Prostate gland (tissue), 2 donors: ENCODE measurements at regions not wholly inside any gene's neighbourhood (a gene's known extent, or its start where the extent isn't known, plus 50 kb on each side); places are given as distances from the start of the nearest gene placed in this dataset.

ENCODE experiments used
- DNase-seq: peaks from one replicate; pipeline ENCODE4 v3.0.0-alpha.2; 2019; ENCODE audit warnings: low spot score
- H3K27ac ChIP-seq, 2 donors: fragments of 200-600 bp; sonication (generic); 2 replicates each; pipeline ENCODE4 v1.5.1; 2017 to 2019
- H3K27me3 ChIP-seq: fragments of 200-600 bp; sonication (generic); replicated peaks from 2 replicates; pipeline ENCODE4 v1.5.1; 2019; ENCODE audit not compliant: insufficient read depth
- H3K36me3 ChIP-seq, 2 donors: fragments of 200-600 bp; sonication (generic); 1 replicate in 1 of 2; 2 replicates in 1 of 2; pipeline versions ENCODE4 v1.5.1 to v1.8.1; 2017 to 2019
- H3K4me1 ChIP-seq: fragments of 200-600 bp; sonication (generic); replicated peaks from 2 replicates; pipeline ENCODE4 v1.5.1; 2019
- H3K4me3 ChIP-seq, 2 donors: fragments of 200-600 bp; sonication (generic); 2 replicates each; pipeline ENCODE4 v1.5.1; 2017 to 2019
- H3K9me3 ChIP-seq: fragments of 200-600 bp; sonication (generic); 2 replicates; pipeline ENCODE4 v1.5.1; 2017
- POLR2A ChIP-seq: fragments of 450-650 bp; IDR thresholded peaks from one replicate; pipeline ENCODE4 v1.6.1; 2016; ENCODE audit warnings: antibody characterized with exemption, mild to moderate bottlenecking
- POLR2AphosphoS5 ChIP-seq: sonication (generic); formaldehyde crosslinking; IDR thresholded peaks from one replicate; pipeline ENCODE4 v1.6.1; 2017; ENCODE audit warnings: antibody characterized with exemption
- WGBS: methylation state at CpG from one replicate; pipeline ENCODE4 v1.1.5; 2018; 5-methylcytosine and 5-hydroxymethylcytosine counted together
- intact Hi-C: fragments of 100-400 bp; cut with DNase I; formaldehyde crosslinking; loops from one replicate; pipeline ENCODE4 v1.14.2; 2022
- TF ChIP-seq, protein P1 (sequence below), 4 experiments: fragments of 200-600 bp in 2 of 4; fragments of 450-650 bp in 2 of 4; sonication (generic) in 2 of 4; IDR thresholded peaks; 1 replicate in 3 of 4; 2 replicates in 1 of 4; pipeline ENCODE4 v1.5.1; 2016 to 2019; ENCODE audit warnings: antibody characterized with exemption in 4 of 4, mild to moderate bottlenecking in 2 of 4, moderate library complexity in 2 of 4

GRCh38 chr14:51165415-51165814 is 70.5 kb upstream of the TRIM9 start:
- WGBS: 84% methylated on average over 3 of the region's 3 CpGs
- Histone ChIP-seq H3K27ac (no peak overlapping the region), H3K9me3 (no peaks in the 10 kb centered on the region), H3K27me3 (no peaks in the 10 kb centered on the region), H3K4me3 (no peak overlapping the region), H3K4me1 (no peaks in the 10 kb centered on the region), H3K36me3 (no peaks in the 10 kb centered on the region)
- intact Hi-C loops: no loop called here
- no peak for DNase-seq
- TF ChIP-seq POLR2A: no peak
- TF ChIP-seq, protein P1, sequence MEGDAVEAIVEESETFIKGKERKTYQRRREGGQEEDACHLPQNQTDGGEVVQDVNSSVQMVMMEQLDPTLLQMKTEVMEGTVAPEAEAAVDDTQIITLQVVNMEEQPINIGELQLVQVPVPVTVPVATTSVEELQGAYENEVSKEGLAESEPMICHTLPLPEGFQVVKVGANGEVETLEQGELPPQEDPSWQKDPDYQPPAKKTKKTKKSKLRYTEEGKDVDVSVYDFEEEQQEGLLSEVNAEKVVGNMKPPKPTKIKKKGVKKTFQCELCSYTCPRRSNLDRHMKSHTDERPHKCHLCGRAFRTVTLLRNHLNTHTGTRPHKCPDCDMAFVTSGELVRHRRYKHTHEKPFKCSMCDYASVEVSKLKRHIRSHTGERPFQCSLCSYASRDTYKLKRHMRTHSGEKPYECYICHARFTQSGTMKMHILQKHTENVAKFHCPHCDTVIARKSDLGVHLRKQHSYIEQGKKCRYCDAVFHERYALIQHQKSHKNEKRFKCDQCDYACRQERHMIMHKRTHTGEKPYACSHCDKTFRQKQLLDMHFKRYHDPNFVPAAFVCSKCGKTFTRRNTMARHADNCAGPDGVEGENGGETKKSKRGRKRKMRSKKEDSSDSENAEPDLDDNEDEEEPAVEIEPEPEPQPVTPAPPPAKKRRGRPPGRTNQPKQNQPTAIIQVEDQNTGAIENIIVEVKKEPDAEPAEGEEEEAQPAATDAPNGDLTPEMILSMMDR (IDR thresholded peaks at IDR 0.05): no peak
- no peak for TF ChIP-seq POLR2AphosphoS5

GRCh38 chr14:51167587-51168214 is 72.3 kb upstream of the TMX1 start:
- TF ChIP-seq, protein P1 (IDR thresholded peaks at IDR 0.05): no peak
- no peaks in the 10 kb centered on the region for H3K27me3 ChIP-seq
- no peak for DNase-seq
- H3K27ac ChIP-seq: no peak overlapping the region
- intact Hi-C loops: no loop called here
- H3K4me3 ChIP-seq: no peak overlapping the region
- H3K4me1 ChIP-seq: no peaks in the 10 kb centered on the region
- H3K36me3 ChIP-seq: no peaks in the 10 kb centered on the region
- H3K9me3 ChIP-seq: no peaks in the 10 kb centered on the region

GRCh38 chr14:51168215-51168613 is 71.8 kb upstream of the TMX1 start:
- H3K9me3 ChIP-seq: no peaks in the 10 kb centered on the region

DNA sequence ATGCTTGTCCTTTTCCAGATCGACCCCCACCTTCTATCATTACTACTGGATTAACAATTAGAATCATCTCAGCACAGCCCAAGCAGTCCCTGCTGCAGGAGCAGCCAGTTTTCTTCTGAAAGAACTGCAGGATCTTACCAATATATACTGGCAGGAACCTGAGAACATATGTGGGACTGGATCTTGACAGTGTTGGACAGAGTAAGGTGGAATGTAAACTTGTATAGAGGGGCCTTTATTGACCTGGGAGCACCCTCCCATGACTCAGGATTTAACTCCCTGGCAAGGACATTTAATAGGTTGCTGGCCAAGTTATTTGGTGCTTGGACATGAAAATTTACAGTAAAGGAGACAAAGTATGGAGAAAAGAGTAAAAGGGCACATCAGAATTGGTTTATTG is 66.2 kb upstream of the TMX1 start:
- H3K27me3 ChIP-seq: no peaks in the 10 kb centered on the region
- H3K27ac ChIP-seq: no peak overlapping the region
- no peaks in the 10 kb centered on the region for H3K36me3 ChIP-seq
- no peaks in the 10 kb centered on the region for H3K9me3 ChIP-seq
- 88% methylated on average over 1 of the region's 1 CpG for WGBS
- DNase-seq: no peak
- intact Hi-C loops: no loop called here
- H3K4me3 ChIP-seq: no peak overlapping the region
- H3K4me1 ChIP-seq: no peaks in the 10 kb centered on the region
- no peak for TF ChIP-seq POLR2A
- TF ChIP-seq POLR2AphosphoS5: no peak
- TF ChIP-seq, protein P1 (IDR thresholded peaks at IDR 0.05): no peak

More at GRCh38 chr14:51168215-51168613, 71.8 kb upstream of the TMX1 start:
- WGBS: 40% methylated on average over 2 of the region's 2 CpGs
- H3K27me3 ChIP-seq: no peaks in the 10 kb centered on the region
- H3K4me1 ChIP-seq: no peaks in the 10 kb centered on the region
- no peak for DNase-seq
- no peak for TF ChIP-seq POLR2A
- TF ChIP-seq POLR2AphosphoS5: no peak
- TF ChIP-seq, protein P1 (IDR thresholded peaks at IDR 0.05): no peak
- no peak overlapping the region for H3K4me3 ChIP-seq
- H3K27ac ChIP-seq: no peak overlapping the region
- intact Hi-C loops: no loop called here
- H3K36me3 ChIP-seq: no peaks in the 10 kb centered on the region

DNA sequence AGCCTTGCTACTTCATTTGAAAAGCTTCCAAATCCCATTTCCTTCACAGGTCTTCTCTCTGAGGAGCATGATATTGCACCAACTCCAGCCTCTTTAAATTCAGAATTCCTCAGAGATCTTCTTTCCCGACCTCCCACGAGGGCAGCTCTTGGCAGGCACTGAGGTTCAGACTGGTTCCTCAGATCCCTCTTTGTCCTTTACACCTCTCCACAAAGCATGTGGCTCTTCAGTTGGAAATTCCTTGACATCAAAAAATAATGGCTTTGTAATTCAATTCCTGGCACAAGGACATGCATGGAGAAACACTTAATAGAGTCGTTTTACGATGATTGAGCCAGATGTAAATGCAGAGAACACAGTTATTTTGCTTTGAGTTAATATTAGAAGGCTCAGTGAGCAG is 63.2 kb upstream of the TMX1 start:
- no peaks in the 10 kb centered on the region for H3K4me1 ChIP-seq
- H3K4me3 ChIP-seq: no peak overlapping the region
- H3K9me3 ChIP-seq: no peaks in the 10 kb centered on the region
- no peak for DNase-seq
- H3K27ac ChIP-seq: no peak overlapping the region
- WGBS: 19% methylated on average over 4 of the region's 4 CpGs
- H3K27me3 ChIP-seq: no peaks in the 10 kb centered on the region
- no peak for TF ChIP-seq POLR2AphosphoS5
- intact Hi-C loops: no loop called here
- H3K36me3 ChIP-seq: no peaks in the 10 kb centered on the region
